GM12878 (cell line): ENCODE measurements at regions not wholly inside any gene's neighbourhood (a gene's known extent, or its start where the extent isn't known, plus 50 kb on each side); places are given as distances from the start of the nearest gene placed in this dataset.

Source experiments
- ATAC-seq: fragments of 200-7000 bp; cut with Tn5 transposase; 3 replicates; pipeline ENCODE4 v1.9.1; 2020; ENCODE audit warnings: mild to moderate bottlenecking, moderate library complexity
- BruUV-seq: library from RNA; stranded (reverse); fragments of 400-500 nt; replicated peaks from 2 replicates; lab custom pipeline; 2021; lab: Mats Ljungman, UMichigan
- CTCF ChIA-PET: fragments of 300-600 bp; sonication (Branson Sonifier 250); formaldehyde crosslinking; extraction: SDS; loops from one replicate; lab custom pipeline; 2021; ENCODE audit warnings: inconsistent platforms; lab: Yijun Ruan, JAX
- POLR2A ChIA-PET: fragments of 350-600 bp; formaldehyde crosslinking; extraction: SDS; loops from one replicate; lab custom pipeline; 2021; ENCODE audit warnings: inconsistent platforms; lab: Charles Lee
- RAD21 ChIA-PET: fragments of 300-600 bp; sonication (Branson Sonifier 250); formaldehyde crosslinking; loops from one replicate; lab custom pipeline; 2023; ENCODE audit warnings: antibody characterized with exemption; ENCODE audit not compliant: unreplicated experiment; lab: Charles Lee
- SMC1A ChIA-PET: fragments of 300-600 bp; sonication (Branson Sonifier 250); formaldehyde crosslinking; loops from one replicate; lab custom pipeline; 2023; ENCODE audit not compliant: unreplicated experiment, uncharacterized antibody; lab: Charles Lee
- DNase-seq: peaks from one replicate; pipeline ENCODE4 v3.0.0-alpha.2; 2011; ENCODE audit warnings: low read depth, low spot score
- FAIRE-seq: peaks from 3 replicates; lab custom pipeline; 2011; peaks lifted over from hg19 to GRCh38; lab: Jason Lieb, UNC
- H2AFZ ChIP-seq: 2 replicates; pipeline ENCODE4 v1.6.0; 2011; ENCODE audit warnings: low read depth, low read length, control low read depth; ENCODE audit not compliant: control insufficient read depth
- H3K27ac ChIP-seq: 2 replicates; pipeline ENCODE4 v1.5.1; 2011; ENCODE audit warnings: control low read depth; ENCODE audit not compliant: control insufficient read depth, insufficient read depth
- H3K27me3 ChIP-seq, 2 experiments: replicated peaks in 1 of 2; 2 replicates each; pipeline versions ENCODE4 v1.6.0 to v1.6.1; 2011; ENCODE audit warnings: low read length in 1 of 2; ENCODE audit not compliant: control insufficient read depth in 2 of 2, insufficient read depth in 2 of 2
- H3K36me3 ChIP-seq, 2 experiments: 2 replicates each; pipeline ENCODE4 v1.5.1; 2011; ENCODE audit warnings: low read length in 1 of 2; ENCODE audit not compliant: control insufficient read depth in 2 of 2, insufficient read depth in 2 of 2
- H3K4me1 ChIP-seq: 2 replicates; pipeline ENCODE4 v1.6.1; 2011; ENCODE audit warnings: mild to moderate bottlenecking, low read length, moderate library complexity, mixed read lengths; ENCODE audit not compliant: control insufficient read depth, insufficient read depth
- H3K4me2 ChIP-seq: 2 replicates; pipeline ENCODE4 v1.6.0; 2011; ENCODE audit warnings: control low read depth; ENCODE audit not compliant: control insufficient read depth, insufficient read depth
- H3K4me3 ChIP-seq: fragments of 200-600 bp; sonication (generic); 2 replicates; pipeline ENCODE4 v1.5.1; 2016
- H3K79me2 ChIP-seq: 2 replicates; pipeline ENCODE4 v1.6.0; 2011; ENCODE audit warnings: low read length; ENCODE audit not compliant: control insufficient read depth, insufficient read depth
- H3K9ac ChIP-seq: 2 replicates; pipeline ENCODE4 v1.8.0; 2011; ENCODE audit warnings: low read length, control low read depth, mixed read lengths; ENCODE audit not compliant: control insufficient read depth, insufficient read depth
- H3K9me3 ChIP-seq: replicated peaks from 3 replicates; pipeline ENCODE4 v1.5.1; 2011; ENCODE audit warnings: mild to moderate bottlenecking, low read length; ENCODE audit not compliant: control insufficient read depth, insufficient read depth
- H4K20me1 ChIP-seq: 2 replicates; pipeline ENCODE4 v1.6.0; 2011; ENCODE audit not compliant: control insufficient read depth, insufficient read depth
- E2F8 ChIP-seq: fragments of 450-650 bp; IDR thresholded peaks from 2 replicates; pipeline ENCODE4 v1.6.1; 2018; ENCODE audit warnings: mild to moderate bottlenecking, low read depth, moderate library complexity; ENCODE audit not compliant: partially characterized antibody
- ESRRA ChIP-seq: IDR thresholded peaks from 2 replicates; pipeline ENCODE4 v1.6.1; 2012; ENCODE audit warnings: mild to moderate bottlenecking, low read length, improper control_type of control experiment
- JUNB ChIP-seq: IDR thresholded peaks from 2 replicates; pipeline ENCODE4 v1.6.1; 2016; ENCODE audit warnings: antibody characterized with exemption, mild to moderate bottlenecking
- JUND ChIP-seq: IDR thresholded peaks from 2 replicates; pipeline ENCODE4 v1.6.1; 2012; ENCODE audit warnings: low read depth, mild to moderate bottlenecking, low read length, improper control_type of control experiment, moderate library complexity
- MEF2B ChIP-seq: fragments of 450-650 bp; IDR thresholded peaks from 2 replicates; pipeline ENCODE4 v1.6.1; 2018; ENCODE audit warnings: mild to moderate bottlenecking, moderate library complexity; ENCODE audit not compliant: partially characterized antibody, poor library complexity, severe bottlenecking
- MLLT1 ChIP-seq: fragments of 450-650 bp; IDR thresholded peaks from 2 replicates; pipeline ENCODE4 v1.6.1; 2016; ENCODE audit warnings: mild to moderate bottlenecking
- MYC ChIP-seq: IDR thresholded peaks from 2 replicates; pipeline ENCODE4 v1.6.1; 2011; ENCODE audit warnings: mild to moderate bottlenecking, low read length, moderate library complexity, inconsistent platforms; ENCODE audit not compliant: insufficient read depth, insufficient replicate concordance, insufficient read length, severe bottlenecking
- NFXL1 ChIP-seq: fragments of 450-650 bp; IDR thresholded peaks from 2 replicates; pipeline ENCODE4 v1.6.1; 2017; ENCODE audit warnings: antibody characterized with exemption, mild to moderate bottlenecking, borderline replicate concordance
- TBL1XR1 ChIP-seq: IDR thresholded peaks from 2 replicates; pipeline ENCODE4 v1.6.1; 2012; ENCODE audit warnings: low read depth, low read length, improper control_type of control experiment
- ZZZ3 ChIP-seq: IDR thresholded peaks from 2 replicates; pipeline ENCODE4 v1.6.1; 2011; ENCODE audit warnings: low read depth; ENCODE audit not compliant: control insufficient read depth, insufficient read length
- WGBS: methylation state at CpG from one replicate; pipeline ENCODE4 v1.1.6; 2016; ENCODE audit warnings: low lambda C conversion rate; ENCODE audit not compliant: insufficient replicate concordance, insufficient coverage; ENCODE audit errors: missing lambda C conversion rate; 5-methylcytosine and 5-hydroxymethylcytosine counted together
- in situ Hi-C: fragments of 300-500 bp; cut with MboI; formaldehyde crosslinking; loops from 9 replicates; pipeline ENCODE4 v1.14.3; 2018; ENCODE audit warnings: mixed read lengths
- intact Hi-C: fragments of 100-400 bp; cut with micrococcal nuclease; formaldehyde crosslinking; loops from one replicate; pipeline ENCODE4 v1.14.2; 2022; ENCODE audit not compliant: unreplicated experiment
- TF ChIP-seq, protein P1 (sequence below): IDR thresholded peaks from 2 replicates; pipeline ENCODE4 v1.6.1; 2012; ENCODE audit warnings: mild to moderate bottlenecking, low read depth, low read length

DNA sequence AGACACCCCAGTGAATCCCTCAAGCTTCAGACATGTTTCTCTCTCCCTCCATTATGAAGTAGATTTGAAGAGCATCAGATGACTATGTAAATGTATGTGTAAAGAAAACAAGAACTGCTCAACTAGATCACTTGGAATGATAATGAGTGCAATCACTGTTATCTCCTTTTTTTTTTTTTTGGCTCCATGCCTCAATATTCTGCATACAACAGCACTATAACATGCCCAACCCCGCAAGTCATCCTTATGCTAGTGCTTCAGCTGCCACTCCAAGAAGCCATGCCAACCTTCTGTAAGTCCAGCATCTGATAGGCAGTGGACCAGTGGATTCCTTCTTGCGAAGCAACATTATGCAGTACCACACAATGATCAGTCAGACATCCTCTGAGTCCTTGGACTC lies 133.7 kb downstream of the TFPI2 start:
- DNase-seq (no peak), FAIRE-seq (no peak), ATAC-seq (no peak)
- intact Hi-C loops (no loop called here), in situ Hi-C loops (no loop called here)
- H3K9me3 ChIP-seq = no peaks in the 10 kb centered on the region
- H3K9ac ChIP-seq = no peak overlapping the region
- ChIA-PET CTCF (interaction anchor here (0.6 kb wide), 1 partner anchor 112 kb away, joined by 3 read pairs; no protein-coding TSS in a partner anchor), SMC1A (interaction anchor here (0.9 kb wide), 1 partner anchor 24 kb away, joined by 3 read pairs; no protein-coding TSS in a partner anchor), RAD21 (no interaction called here), POLR2A (no interaction called here)
- no peaks in the 10 kb centered on the region for H3K27me3 ChIP-seq
- no peaks in the 10 kb centered on the region for H3K79me2 ChIP-seq
- H3K36me3 ChIP-seq = no peaks in the 10 kb centered on the region
- TF ChIP-seq ESRRA (no peak), MYC (no peak), ZZZ3 (no peak), JUND (no peak), MEF2B (no peak), E2F8 (no peak), TBL1XR1 (no peak), JUNB (no peak), MLLT1 (no peak), NFXL1 (no peak)
- TF ChIP-seq, protein P1, sequence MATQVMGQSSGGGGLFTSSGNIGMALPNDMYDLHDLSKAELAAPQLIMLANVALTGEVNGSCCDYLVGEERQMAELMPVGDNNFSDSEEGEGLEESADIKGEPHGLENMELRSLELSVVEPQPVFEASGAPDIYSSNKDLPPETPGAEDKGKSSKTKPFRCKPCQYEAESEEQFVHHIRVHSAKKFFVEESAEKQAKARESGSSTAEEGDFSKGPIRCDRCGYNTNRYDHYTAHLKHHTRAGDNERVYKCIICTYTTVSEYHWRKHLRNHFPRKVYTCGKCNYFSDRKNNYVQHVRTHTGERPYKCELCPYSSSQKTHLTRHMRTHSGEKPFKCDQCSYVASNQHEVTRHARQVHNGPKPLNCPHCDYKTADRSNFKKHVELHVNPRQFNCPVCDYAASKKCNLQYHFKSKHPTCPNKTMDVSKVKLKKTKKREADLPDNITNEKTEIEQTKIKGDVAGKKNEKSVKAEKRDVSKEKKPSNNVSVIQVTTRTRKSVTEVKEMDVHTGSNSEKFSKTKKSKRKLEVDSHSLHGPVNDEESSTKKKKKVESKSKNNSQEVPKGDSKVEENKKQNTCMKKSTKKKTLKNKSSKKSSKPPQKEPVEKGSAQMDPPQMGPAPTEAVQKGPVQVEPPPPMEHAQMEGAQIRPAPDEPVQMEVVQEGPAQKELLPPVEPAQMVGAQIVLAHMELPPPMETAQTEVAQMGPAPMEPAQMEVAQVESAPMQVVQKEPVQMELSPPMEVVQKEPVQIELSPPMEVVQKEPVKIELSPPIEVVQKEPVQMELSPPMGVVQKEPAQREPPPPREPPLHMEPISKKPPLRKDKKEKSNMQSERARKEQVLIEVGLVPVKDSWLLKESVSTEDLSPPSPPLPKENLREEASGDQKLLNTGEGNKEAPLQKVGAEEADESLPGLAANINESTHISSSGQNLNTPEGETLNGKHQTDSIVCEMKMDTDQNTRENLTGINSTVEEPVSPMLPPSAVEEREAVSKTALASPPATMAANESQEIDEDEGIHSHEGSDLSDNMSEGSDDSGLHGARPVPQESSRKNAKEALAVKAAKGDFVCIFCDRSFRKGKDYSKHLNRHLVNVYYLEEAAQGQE = no peak
- H3K4me1 ChIP-seq = no peaks in the 10 kb centered on the region
- H3K4me3 ChIP-seq = no peak overlapping the region
- no peak overlapping the region for H3K4me2 ChIP-seq
- H3K27ac ChIP-seq = no peak overlapping the region
- no peaks in the 10 kb centered on the region for H4K20me1 ChIP-seq
- BruUV-seq = no TSS peak
- no peak overlapping the region for H2AFZ ChIP-seq
- WGBS = 33% methylated on average over 2 of the region's 2 CpGs
